CD4-positive, alpha-beta T cell treated with Interleukin-4 for 1 hour (primary cell): ENCODE measurements at regions not wholly inside any gene's neighbourhood (a gene's known extent, or its start where the extent isn't known, plus 50 kb on each side); places are given as distances from the start of the nearest gene placed in this dataset.

Source experiments
- DNase-seq, 2 donors: peaks; one replicate each; pipeline ENCODE4 v3.0.0-alpha.2; 2020 to 2022

DNA sequence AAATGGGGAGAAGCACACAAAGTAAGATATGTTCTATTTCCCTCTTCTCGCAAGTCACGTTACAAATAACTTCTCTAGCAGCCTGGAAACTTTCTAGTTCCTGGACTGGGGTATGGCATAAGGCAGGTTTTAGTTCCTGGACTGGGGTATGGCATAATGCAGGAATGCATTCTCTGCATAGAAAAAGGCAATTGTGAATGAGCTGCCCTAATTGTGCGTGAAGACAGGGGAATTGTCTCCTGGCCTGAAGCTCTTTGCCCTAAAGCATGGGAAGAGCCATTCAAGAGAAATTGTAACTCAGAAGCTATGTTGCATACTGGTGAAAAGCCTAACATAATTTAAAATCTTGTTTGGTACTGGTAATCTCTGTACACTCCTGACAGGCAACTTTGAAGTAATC, 54.3 kb upstream of the CBLB start:
- DNase-seq: no peak

DNA sequence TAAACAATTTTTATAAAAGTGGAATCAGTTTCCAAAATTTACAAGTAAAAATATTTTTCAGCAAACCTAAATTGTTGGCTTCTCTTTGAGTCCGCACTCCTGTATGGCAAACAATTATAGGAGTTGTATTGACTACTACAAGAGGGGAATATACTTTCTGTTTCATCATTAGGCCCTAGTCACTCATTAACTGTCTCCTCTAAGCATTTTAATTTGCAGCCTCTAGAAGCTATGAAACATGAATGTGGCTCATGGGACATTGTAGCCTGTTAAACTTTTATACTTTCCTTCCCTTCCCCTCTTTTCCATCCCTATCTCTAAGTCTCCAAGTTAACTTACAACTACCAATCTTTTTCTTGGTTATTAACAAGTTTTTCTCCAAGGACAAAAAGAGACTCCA, 58.9 kb upstream of the CBLB start:
- no peak for DNase-seq

DNA sequence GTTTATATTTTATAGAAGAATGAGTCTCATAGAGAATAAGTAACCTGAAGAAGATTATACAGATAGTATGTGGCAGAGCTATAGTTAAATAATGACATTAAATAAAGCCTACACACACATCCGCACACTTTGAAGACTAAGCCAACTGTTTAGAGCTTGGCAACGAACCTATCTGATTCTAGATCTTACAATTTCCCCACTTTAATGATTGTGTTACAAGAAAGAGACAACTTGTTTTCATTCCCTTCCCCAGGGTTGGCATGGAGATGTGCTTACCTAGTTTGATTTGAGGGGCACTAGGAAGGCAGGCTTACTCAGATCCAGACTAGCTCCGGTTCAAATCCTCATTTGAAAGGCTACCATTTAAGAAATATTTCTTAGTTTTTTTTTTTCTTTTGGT, 61.9 kb upstream of the CBLB start:
- no peak for DNase-seq

DNA sequence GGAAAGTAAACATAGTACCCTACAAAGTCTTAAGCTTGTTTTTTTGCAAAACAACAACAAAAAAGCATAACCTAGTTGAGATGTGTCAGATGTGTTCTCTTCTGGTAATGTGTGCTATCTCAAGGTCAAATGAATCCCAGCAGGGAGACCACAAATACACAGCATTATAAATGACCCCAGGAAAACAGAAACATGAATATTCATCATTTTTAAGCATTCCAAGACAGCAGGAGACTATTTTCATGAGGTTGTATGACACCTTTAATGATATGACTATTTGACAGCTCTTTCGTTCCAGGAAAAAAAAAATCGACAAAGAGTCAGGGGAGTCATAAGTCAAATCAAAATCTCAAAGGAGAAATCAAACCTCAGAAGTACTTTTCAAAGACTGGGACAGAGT, 62.7 kb upstream of the CBLB start:
- no peak for DNase-seq

DNA sequence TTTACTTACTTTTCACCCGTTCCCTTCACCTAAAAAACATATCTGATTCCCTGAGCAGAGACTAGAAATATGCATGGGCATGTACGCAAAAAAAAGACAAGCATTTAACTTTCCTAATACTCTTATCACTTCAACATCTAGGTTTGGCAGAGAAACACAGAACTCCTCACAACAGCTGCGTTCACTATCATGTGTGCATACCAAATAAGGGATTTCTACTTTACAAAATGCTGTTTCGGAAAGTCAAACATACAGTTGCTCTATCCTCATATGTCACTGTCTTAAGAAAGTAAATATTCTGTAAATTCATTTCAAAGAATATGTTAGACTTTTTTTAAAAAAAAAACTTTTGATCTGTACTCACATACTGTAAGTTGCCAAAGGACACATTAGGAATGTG, 65.1 kb upstream of the CBLB start:
- no peak for DNase-seq

DNA sequence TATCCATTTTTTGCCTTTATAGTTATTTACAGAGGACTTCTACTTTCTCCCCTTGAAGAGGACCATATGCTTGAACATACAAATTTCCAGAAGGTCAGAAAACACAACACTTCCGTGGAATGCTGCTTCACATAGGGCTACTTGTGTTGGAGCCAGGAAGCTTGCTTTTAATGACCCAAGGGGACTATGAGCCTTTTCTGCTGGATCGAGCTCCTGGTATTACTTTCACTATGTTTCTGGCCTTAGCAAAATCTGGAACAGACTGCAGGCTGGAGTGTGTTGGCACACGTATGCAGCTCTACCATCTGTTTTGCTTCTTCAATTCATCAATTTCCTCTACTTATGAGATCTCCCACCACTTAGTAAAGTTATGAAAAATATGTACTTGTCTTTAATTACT, 69.3 kb upstream of the CBLB start:
- no peak for DNase-seq

DNA sequence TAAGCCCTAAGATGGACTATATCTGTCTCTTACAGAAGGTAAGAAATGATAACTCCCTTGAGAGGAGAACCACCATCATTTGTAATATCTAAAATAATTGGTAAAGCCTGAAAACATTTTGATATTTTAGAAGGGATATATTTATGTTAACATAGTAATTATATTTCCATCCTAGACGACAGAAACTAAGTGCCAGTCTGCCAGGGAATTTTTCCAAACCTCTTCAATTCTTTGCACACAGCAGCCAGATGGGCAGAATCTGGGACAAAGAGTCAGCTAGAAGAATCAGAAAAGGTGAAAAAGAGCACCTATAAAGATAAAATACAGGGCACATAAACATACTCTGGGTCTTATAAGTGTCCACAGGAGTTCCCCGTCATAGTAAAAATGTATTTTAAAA, 70.0 kb upstream of the CBLB start:
- DNase-seq: no peak

DNA sequence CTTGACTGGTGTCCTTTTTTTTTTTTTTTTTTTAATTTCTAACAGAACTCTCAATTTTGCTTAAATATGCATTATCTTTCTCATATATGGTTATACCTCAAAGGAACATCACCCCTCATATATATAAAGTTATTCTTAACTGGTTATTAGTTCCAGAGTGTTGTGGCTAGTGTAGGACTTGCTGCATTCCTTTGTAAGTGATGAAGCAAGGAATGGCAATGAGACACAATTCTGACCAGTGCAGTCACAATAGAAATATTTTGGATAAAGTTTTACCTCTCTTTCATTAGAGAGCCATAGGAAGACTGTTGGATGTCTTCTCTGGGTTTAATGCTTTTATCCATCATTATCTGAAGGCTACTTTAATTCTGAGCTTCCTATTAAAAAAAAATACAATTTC, 75.5 kb upstream of the CBLB start:
- no peak for DNase-seq

DNA sequence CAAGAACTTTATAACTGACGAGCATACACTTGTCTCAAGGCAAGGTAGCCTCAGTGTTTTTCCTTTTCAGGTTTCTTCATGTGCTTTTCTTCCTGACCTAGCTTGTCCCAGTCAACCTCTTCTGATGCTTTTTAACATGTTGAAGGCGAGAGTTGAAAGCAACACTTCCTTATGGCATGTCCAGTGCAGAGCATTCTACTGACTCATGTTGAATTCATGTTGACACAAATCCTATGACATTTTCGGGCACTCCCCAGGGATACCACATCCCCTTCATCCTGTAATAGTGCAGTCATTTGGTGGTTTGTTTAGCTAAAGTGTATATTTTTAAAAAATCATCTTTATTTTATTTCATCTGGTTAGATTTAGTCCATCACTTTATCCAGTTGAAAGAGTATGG, 75.9 kb upstream of the CBLB start:
- no peak for DNase-seq

DNA sequence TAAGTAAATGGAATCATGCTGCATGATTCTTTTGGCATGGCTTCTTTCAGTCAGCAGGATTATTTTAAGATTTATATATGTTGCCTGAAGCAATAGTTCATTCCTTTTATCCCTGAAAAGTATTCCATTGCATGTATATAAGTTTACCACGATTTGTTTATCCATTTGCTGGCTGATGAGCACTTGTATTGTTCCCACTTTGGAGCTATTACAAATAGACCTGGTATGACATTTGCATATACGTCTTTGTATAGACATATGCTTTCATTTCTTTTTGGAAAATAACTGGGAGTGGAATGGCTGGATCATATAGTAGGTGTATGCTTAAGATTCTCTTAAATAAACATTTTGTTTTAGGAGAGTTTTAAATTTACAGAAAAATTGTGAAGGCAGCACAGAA, 79.3 kb upstream of the CBLB start:
- DNase-seq: no peak

DNA sequence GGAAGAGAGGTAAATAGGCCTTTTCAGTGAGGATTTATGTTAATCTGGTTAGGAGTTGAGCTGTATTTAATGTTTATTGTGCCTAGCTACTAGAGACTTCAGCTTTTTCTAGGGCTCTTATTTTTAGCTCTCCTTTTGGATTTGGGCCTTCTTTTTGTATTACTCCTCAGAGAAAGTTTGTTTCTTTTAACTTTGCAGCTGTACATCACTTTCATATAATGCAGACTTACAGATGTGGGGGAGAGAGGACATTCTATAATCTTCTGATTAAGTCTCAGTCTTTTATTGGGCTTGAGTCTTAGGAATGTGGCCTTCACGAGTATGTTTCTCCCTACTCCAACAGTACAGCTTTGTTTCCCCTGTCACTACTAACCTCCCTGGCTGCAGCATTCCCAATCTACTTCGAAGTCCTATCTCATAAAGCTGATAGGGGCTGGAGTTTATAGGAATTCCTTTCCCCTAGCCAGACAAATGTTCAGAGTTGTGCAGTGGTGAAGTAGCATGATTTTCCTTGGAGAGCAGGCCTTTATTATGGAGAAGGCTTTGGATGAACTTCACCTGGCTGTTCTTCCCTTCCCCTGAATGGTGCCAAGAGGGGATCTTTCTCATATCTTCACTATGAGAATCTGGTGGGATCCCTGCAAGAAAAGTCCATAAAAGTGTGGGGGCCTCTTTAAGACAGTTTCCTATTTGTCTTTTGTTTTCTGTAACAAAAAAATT, 82.2 kb upstream of the CBLB start:
- no peak for DNase-seq

DNA sequence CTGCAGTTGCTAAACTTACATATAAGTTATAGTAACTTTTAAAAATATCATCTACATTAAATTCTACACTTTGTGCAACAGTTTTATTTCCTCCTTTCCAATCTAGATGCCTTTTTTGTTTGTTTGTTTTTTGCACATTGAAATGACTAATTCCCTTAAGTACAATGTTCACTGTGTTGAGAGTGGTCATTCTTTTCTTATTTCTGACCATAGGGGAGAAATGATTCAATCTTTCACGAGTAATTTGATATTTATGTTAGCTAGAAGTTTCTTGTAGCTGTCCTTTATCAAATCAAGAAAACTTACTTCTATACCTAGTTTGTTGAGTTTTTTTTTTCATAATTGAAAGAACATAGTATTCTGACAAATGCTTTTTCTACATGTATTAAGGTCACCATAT, 85.0 kb upstream of the CBLB start:
- DNase-seq: no peak

DNA sequence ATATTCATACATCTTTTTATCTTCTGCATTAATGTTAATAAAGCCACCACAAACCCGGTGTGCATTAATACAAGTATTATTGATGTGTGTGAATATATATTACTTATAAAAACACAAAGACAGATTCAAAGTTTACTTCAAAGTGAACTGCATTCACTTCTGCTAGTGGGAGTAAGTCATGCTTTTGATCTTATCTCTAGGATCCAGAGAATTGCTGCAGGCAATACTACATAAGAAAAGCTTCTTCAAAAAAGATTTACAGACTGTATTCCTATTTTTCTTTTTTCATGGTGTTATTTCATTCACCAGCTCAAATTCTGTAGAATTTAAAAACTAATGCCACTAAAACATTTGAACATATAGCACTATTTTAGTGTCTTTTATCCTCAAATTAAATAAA, 87.5 kb upstream of the CBLB start:
- no peak for DNase-seq

DNA sequence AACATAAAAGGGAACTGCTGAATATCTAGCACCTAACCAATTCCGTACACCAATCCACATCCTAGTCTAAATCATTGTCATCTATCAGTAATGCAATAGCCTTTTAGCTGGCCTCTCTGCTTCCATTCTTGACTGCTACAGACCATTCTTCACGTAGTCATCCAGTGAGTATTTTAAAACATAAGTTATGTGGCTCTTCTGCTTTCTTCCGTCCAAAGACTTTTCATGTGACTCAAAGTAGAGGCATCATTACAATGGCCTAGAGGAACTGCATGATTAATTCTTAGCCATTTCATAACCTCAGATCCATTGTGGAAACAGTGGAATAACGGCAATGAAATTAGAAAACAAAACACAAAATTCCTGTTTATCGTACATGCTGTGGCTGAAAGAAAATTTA, 88.9 kb upstream of the CBLB start:
- DNase-seq: no peak

DNA sequence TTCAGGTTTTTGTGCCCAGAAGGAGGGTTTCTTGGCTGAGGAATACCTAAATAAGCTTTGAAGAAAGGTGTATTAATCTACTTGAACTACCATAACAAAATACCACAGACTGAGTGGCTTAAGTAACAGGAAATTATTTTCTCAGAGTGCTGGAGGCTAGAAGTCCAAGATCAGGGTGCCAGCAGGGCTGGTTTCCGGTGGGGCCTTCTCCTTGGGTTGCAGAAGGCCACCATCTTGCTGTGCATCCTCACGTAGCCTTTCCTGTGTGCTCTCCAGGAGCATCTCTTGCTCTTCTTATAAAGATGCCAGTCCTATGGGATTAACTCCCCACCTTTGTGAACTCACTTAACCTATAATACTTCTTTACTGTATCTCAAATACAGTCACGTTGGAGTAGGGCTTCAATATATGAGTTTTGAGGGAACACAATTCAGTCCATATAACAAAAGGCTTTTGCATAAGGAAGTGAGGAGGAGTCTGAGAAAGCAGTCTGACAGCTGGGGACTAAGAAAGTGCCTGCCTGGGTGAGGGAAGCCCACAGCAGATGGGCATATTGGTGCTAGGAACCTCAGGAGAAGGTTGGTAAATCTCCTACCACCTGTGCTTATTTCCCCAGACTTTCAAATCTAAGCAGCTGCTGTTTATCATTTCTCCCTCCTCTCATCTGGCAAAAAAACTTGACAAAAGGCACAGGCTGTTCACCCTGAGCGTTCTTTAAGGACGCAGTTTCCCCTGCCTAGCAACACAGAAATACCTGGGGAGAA, 89.6 kb upstream of the CBLB start:
- DNase-seq: no peak

DNA sequence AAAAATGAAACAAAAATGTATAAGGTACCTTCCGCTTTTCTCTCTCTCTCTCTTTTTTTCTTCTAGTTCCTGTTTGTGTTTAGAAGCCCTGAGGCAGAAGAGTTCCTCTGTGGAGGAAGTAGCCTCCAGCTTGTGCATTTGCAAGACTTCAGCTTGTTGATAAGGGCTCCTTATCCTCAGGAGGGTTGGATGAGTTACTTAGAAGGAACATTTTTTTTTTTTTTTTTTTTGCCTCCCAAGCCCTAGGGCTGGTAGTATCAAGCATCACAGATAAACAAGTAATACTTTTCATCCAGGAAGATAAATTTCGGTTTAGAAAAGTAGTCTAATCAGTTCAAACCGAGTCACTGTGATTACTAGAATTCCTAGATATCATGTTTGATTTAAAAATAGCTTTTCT, 91.0 kb upstream of the CBLB start:
- no peak for DNase-seq

DNA sequence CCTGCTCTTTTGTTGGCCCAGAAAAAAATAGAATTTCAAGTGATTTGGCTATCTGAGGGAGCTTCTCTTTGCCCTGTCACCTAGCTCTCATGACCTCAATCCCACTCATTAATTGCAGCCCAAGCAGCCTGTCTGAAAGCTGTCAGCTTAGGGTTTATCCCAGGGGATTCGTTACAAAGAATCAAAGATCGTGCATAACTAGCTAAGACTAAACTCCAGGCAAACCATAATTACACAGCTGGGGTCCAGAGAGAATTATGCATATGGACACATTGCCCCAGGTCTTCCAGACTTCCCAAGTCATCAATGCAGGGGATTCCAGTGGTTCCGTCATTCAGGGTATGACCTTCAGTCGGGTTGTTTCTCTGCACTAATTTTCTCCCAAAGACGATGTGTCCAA, 91.6 kb upstream of the CBLB start:
- DNase-seq: no peak

DNA sequence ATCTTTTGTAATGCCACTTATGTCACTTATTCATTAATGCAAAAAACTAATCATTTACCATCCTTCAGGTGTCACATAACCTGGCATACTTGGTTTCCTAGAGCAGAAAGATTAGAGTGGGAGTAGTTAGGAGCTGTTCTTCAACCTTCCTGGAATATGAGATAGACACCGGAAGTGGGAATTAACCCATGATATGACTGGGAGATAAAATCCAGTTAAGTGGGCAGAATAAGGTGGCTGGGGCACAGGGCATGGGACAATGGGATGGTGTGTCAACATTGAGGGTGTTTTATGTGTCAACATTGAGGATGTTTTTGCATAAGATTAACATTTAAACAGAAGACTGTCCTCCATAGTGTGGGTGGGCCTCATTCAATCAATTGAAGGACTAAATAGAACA, 94.3 kb upstream of the CBLB start:
- no peak for DNase-seq

DNA sequence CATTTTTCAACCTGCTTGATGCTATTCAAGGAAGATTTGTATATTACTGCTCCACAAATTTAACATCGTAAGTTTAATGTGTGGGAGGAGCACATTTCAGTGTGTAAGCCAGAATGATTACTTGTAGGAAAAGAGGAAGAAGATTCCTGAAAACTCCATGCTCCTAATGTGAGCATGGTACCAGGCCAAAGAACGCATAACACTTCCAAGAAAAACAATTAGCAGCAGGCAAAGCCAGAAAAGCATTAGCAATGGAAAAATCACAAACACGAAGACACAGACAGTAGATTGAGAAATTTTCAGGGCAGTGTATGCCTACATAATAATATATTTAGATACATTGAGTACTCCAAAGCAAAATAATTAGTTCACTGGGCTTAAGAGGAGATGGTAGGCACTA, 96.6 kb upstream of the CBLB start:
- no peak for DNase-seq

DNA sequence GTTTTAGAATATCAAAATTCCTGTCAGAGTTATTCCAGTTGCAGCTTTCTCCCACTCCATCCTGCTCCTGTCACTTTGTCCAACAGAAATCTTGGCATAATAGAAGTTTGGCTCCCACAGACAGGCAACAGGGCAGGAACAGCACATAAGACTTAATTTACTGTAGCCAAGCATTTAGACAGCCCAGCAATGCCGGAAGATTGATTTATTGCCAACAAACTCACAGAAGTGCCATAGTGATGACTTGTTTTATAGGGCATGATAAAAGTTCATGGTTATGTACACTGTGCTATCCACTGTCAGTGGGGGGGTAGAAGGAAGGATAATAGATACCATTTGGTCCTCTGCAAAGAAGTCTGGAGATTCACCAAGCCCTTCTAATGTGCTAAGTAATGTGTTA, 98.3 kb upstream of the CBLB start:
- DNase-seq: no peak

DNA sequence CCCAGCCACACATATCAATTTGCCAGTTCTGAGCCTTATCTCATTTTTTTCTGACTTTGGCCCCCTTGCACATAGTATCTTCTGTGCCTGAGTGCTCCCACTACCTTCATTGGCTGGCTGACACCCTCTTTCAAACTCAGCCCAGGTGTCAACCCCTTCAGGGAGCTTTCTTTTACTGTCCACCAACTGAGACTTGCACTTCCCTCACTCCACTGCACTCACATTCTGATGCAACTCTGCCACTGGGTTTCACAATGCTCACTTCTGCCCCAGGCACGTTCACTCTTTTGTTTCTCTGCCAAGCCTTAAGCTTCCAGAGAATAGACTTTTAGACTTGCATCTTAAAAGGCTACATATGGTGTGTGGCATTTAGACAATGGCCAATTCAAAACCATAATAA, 101.5 kb upstream of the CBLB start:
- DNase-seq: peak in 1 of 2 donors; percentile 25

DNA sequence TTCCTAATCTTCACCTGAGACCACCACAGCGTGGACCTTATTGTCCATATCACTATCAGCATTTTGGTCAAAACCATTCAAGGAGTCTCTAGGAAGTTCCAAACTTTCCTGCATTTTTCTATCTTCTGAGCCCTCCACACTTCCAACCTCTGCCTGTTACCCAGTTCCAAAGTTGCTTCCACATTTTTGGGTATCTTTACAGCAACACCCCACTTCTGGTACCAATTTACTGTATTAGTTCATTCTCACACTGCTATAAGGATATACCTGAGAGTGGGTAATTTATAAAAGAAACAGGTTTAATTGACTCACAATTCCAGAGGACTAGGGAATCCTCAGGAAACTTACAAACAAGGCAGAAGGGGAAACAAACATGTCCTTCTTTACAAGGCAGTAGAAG, 103.3 kb upstream of the CBLB start:
- DNase-seq: no peak

DNA sequence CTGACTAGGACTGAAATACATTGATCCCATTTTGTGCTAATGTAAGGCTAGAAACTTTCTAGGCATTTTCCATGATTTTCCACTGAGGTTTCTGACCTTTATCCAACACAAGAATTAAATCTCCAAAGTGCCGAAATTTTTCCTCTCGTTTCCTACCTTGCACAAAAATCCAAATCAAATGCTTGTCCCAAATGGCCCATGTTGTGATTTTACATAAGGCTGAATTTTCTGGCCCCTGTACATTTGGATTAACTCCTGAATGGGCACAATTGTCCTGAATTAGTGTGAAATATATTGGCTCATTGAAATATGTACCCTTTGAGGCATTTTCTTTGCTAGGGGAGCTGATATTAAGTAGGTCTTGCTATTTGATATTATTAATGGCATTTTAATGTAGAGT, 105.6 kb upstream of the CBLB start:
- DNase-seq: no peak

DNA sequence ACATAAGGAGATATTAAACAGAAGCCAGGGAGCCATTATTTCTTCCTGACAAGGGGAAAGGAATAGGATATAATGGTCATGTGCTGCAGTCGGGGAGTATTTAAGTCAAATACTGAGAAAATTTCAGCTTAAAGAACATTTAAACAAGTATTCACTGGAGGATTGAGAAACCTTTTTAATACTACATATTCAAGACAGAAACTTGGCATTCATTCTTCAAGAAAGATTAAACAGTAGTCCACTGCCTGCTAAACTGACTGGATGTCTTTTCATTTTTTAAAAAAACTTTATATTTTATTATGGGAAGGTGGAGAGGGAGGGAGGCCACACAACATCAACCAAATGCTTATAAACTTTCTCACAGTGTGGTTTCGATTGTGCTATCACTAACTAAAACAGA, 107.4 kb upstream of the CBLB start:
- no peak for DNase-seq

DNA sequence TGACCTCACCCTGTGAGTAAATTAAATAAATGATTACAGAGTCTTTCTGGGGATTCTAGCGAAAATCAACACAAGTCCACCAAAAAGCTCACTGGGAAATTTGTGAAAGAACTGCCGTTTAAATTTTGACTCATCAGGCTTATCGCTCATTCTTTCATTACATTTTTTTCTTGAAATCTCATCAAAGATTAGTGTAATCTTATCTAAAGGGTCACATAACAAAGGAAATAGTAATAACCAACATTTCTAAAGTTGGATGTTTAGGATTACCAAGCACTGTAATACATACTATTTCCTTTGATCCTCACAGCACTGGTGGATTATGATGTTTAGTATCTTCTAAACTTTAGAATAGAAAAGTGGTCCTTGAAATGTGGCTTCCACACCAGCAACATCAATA, 111.1 kb upstream of the CBLB start:
- DNase-seq: no peak
